SK-N-SH (cell line): ENCODE measurements at regions not wholly inside any gene's neighbourhood (a gene's known extent, or its start where the extent isn't known, plus 50 kb on each side); places are given as distances from the start of the nearest gene placed in this dataset.

Source experiments
- CTCF ChIA-PET: fragments of 300-600, 350-600 bp; formaldehyde crosslinking; extraction: SDS; loops from one replicate; lab custom pipeline; 2021; lab: Yijun Ruan, JAX
- POLR2A ChIA-PET: fragments of 350-600 bp; sonication (Branson Sonifier 250); formaldehyde crosslinking; extraction: SDS; loops from one replicate; lab custom pipeline; 2020; ENCODE audit warnings: antibody characterized with exemption, inconsistent platforms; lab: Yijun Ruan, JAX
- DNase-seq: peaks from one replicate; pipeline ENCODE4 v3.0.0; 2012
- H2AFZ ChIP-seq: fragments of 200-600 bp; sonication (generic); 2 replicates; pipeline ENCODE4 v1.8.1; 2016; ENCODE audit warnings: antibody characterized with exemption, mild to moderate bottlenecking, low read depth
- H3F3A ChIP-seq: fragments of 200-600 bp; sonication (generic); replicated peaks from 2 replicates; pipeline ENCODE3; 2016; ENCODE audit warnings: antibody characterized with exemption, mild to moderate bottlenecking; ENCODE audit not compliant: insufficient read depth
- H3K27ac ChIP-seq, 2 experiments: fragments of 200-500 bp in 1 of 2; fragments of 200-600 bp in 1 of 2; sonication (Bioruptor generic) in 1 of 2; sonication (generic), shearing (Covaris generic) in 1 of 2; 2 replicates each; pipeline versions ENCODE4 v1.5.1 to v1.6.1; 2014 to 2016; ENCODE audit warnings: low read depth in 2 of 2, inconsistent platforms in 1 of 2, low read length in 1 of 2, mild to moderate bottlenecking in 1 of 2, mixed read lengths in 1 of 2
- H3K27me3 ChIP-seq: fragments of 200-600 bp; sonication (generic), shearing (Covaris generic); 2 replicates; pipeline ENCODE4 v1.6.1; 2016; ENCODE audit warnings: mixed run types; ENCODE audit not compliant: insufficient read depth
- H3K36me3 ChIP-seq, 2 experiments: fragments of 200-500 bp in 1 of 2; fragments of 200-600 bp in 1 of 2; sonication (Bioruptor generic) in 1 of 2; sonication (generic) in 1 of 2; replicated peaks in 1 of 2; 2 replicates each; pipeline versions ENCODE3 to v1.5.1; 2014 to 2016; ENCODE audit warnings: low read length in 1 of 2, mild to moderate bottlenecking in 1 of 2; ENCODE audit not compliant: insufficient read depth in 2 of 2, control insufficient read depth in 1 of 2
- H3K4me1 ChIP-seq, 2 experiments: fragments of 200-500 bp in 1 of 2; fragments of 200-600 bp in 1 of 2; sonication (Bioruptor generic) in 1 of 2; sonication (generic), shearing (Covaris generic) in 1 of 2; 2 replicates each; pipeline versions ENCODE4 v1.5.1 to v1.6.1; 2014 to 2016; ENCODE audit warnings: low read depth in 1 of 2, low read length in 1 of 2, mixed run types in 1 of 2; ENCODE audit not compliant: insufficient read depth in 2 of 2, control insufficient read depth in 1 of 2
- H3K4me2 ChIP-seq: fragments of 200-600 bp; sonication (generic), shearing (Covaris generic); 2 replicates; pipeline ENCODE4 v1.6.1; 2017; ENCODE audit warnings: mixed run types
- H3K4me3 ChIP-seq, 2 experiments: fragments of 200-500 bp in 1 of 2; fragments of 200-600 bp in 1 of 2; sonication (Bioruptor generic) in 1 of 2; sonication (generic), shearing (Covaris generic) in 1 of 2; 2 replicates each; pipeline versions ENCODE4 v1.5.1 to v1.8.1; 2014 to 2016; ENCODE audit warnings: low read depth in 2 of 2, inconsistent platforms in 1 of 2, low read length in 1 of 2, mild to moderate bottlenecking in 1 of 2, mixed read lengths in 1 of 2, moderate library complexity in 1 of 2
- H3K79me2 ChIP-seq: fragments of 200-600 bp; sonication (generic); 2 replicates; pipeline ENCODE4 v1.8.1; 2017; ENCODE audit warnings: mild to moderate bottlenecking; ENCODE audit not compliant: insufficient read depth
- H3K9ac ChIP-seq: fragments of 200-600 bp; sonication (generic); 2 replicates; pipeline ENCODE4 v1.6.1; 2017; ENCODE audit warnings: mixed run types
- H3K9me2 ChIP-seq: fragments of 200-600 bp; sonication (generic); 2 replicates; pipeline ENCODE4 v1.6.1; 2017; ENCODE audit warnings: mixed run types
- H3K9me3 ChIP-seq: fragments of 200-600 bp; sonication (generic); 2 replicates; pipeline ENCODE4 v1.6.1; 2017; ENCODE audit warnings: mixed run types, mild to moderate bottlenecking, moderate library complexity
- H4K20me1 ChIP-seq: fragments of 200-600 bp; sonication (generic); 2 replicates; pipeline ENCODE4 v1.6.1; 2017; ENCODE audit warnings: mild to moderate bottlenecking, mixed run types; ENCODE audit not compliant: insufficient read depth
- CHD2 ChIP-seq: fragments of 150-350 bp; IDR thresholded peaks from 2 replicates; pipeline ENCODE4 v1.6.1; 2018; ENCODE audit warnings: low read length; ENCODE audit not compliant: partially characterized antibody
- EZH2phosphoT487 ChIP-seq: fragments of 200-600 bp; sonication (generic); IDR thresholded peaks from 2 replicates; pipeline ENCODE4 v1.6.1; 2017; ENCODE audit warnings: low read depth, mixed run types, mild to moderate bottlenecking, antibody characterized with exemption, moderate library complexity, borderline replicate concordance
- FOXJ3 ChIP-seq: sonication (generic); formaldehyde crosslinking; IDR thresholded peaks from 2 replicates; pipeline ENCODE4 v1.5.1; 2020; ENCODE audit warnings: mild to moderate bottlenecking, missing genetic modification reagents
- FOXM1 ChIP-seq: IDR thresholded peaks from 2 replicates; pipeline ENCODE4 v1.4.0; 2012; ENCODE audit warnings: low read depth, mild to moderate bottlenecking
- IRF3 ChIP-seq: fragments of 150-350 bp; IDR thresholded peaks from 2 replicates; pipeline ENCODE4 v1.6.1; 2016; ENCODE audit warnings: mild to moderate bottlenecking, low read depth, low read length
- JUND ChIP-seq: IDR thresholded peaks from 2 replicates; pipeline ENCODE4 v1.4.0; 2012
- MAX ChIP-seq: IDR thresholded peaks from 2 replicates; pipeline ENCODE4 v1.4.0; 2012; ENCODE audit warnings: low read depth
- MXI1 ChIP-seq: IDR thresholded peaks from 2 replicates; pipeline ENCODE4 v1.6.1; 2012; ENCODE audit warnings: mild to moderate bottlenecking, low read depth, low read length, improper control_type of control experiment
- NFIC ChIP-seq: IDR thresholded peaks from 2 replicates; pipeline ENCODE4 v1.4.0; 2012; ENCODE audit warnings: borderline replicate concordance
- NRF1 ChIP-seq: IDR thresholded peaks from 2 replicates; pipeline ENCODE4 v1.6.1; 2012; ENCODE audit warnings: low read depth, mild to moderate bottlenecking, low read length
- PBX3 ChIP-seq: IDR thresholded peaks from 2 replicates; pipeline ENCODE4; 2012
- POLR2AphosphoS5 ChIP-seq: IDR thresholded peaks from 2 replicates; pipeline ENCODE4 v1.6.1; 2012; ENCODE audit warnings: low read depth, low read length
- RFX5 ChIP-seq: IDR thresholded peaks from 2 replicates; pipeline ENCODE4 v1.6.1; 2012; ENCODE audit warnings: mild to moderate bottlenecking, improper control_type of control experiment, low read length
- SIN3A ChIP-seq: IDR thresholded peaks from 2 replicates; pipeline ENCODE4 v1.6.1; 2012; ENCODE audit warnings: low read depth, mild to moderate bottlenecking, low read length, moderate library complexity, borderline replicate concordance
- SMC3 ChIP-seq: IDR thresholded peaks from 2 replicates; pipeline ENCODE4 v1.6.1; 2012; ENCODE audit warnings: low read depth, low read length, improper control_type of control experiment
- TCF12 ChIP-seq: IDR thresholded peaks from 2 replicates; pipeline ENCODE4 v1.4.0; 2012
- USF2 ChIP-seq: fragments of 150-350 bp; IDR thresholded peaks from 2 replicates; pipeline ENCODE4 v1.6.1; 2017; ENCODE audit warnings: antibody characterized with exemption, low read length, low read depth, borderline replicate concordance
- YY1 ChIP-seq: IDR thresholded peaks from 2 replicates; pipeline ENCODE4 v1.4.0; 2012; ENCODE audit warnings: low read depth, mild to moderate bottlenecking
- WGBS: methylation state at CpG from one replicate; pipeline ENCODE4 v1.1.6; 2017; ENCODE audit warnings: low lambda C conversion rate; 5-methylcytosine and 5-hydroxymethylcytosine counted together
- TF ChIP-seq, protein P1 (sequence below): fragments of 200-600 bp; sonication (generic); IDR thresholded peaks from 2 replicates; pipeline ENCODE4 v1.6.1; 2017; ENCODE audit warnings: antibody characterized with exemption, mild to moderate bottlenecking, moderate library complexity

DNA sequence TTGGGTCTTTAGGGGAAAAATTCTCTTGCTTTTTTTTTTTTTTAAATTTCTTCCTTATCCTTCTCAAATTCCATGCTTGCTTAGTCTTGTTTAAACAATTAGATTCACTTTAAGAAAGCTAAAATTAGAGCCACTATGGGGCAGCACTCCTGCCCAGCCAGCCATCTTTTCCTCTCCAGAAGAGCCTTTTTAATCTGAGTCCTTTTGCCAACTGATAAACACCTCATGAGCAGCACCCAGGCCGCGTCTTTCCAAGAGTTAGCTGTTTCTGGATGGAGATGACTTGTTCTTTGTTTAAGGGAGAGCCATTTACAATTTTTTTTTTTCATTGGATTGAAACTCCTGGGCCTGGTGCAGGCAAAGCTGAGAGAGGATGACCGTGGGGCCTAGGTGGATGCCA is 53.3 kb upstream of the TSPAN2 start:
- Histone ChIP-seq H3K4me1 (peaks cover 0 to 5% of the 10 kb centered on the region in 2 experiments; a peak in 1 of 4 replicates), H3K27ac (peak overlapping the region in 1 of 2 experiments; percentile 41; a peak in 3 of 4 replicates), H3K9me2 (no peaks in the 10 kb centered on the region), H3K4me2 (no peak overlapping the region), H3K36me3 (no peaks in the 10 kb centered on the region), H3K27me3 (no peaks in the 10 kb centered on the region), H3K9me3 (no peaks in the 10 kb centered on the region), H3K79me2 (no peaks in the 10 kb centered on the region), H3F3A (peaks cover 13% of the 10 kb centered on the region), H3K4me3 (no peak overlapping the region), H2AFZ (peak overlapping the region; percentile 63; the same call in 1 of the 2 replicates), H3K9ac (peak overlapping the region; percentile 13; the same call in 1 of the 2 replicates)
- CTCF ChIA-PET = interaction anchor here (0.6 to 8.7 kb wide), 6 partner anchors 132 to 452 kb away, joined by 3 to 280 read pairs (median 26); no protein-coding TSS in a partner anchor
- POLR2A ChIA-PET = no interaction called here
- WGBS = 100% methylated on average over 3 of the region's 3 CpGs
- no peak for DNase-seq
- TF ChIP-seq, protein P1, sequence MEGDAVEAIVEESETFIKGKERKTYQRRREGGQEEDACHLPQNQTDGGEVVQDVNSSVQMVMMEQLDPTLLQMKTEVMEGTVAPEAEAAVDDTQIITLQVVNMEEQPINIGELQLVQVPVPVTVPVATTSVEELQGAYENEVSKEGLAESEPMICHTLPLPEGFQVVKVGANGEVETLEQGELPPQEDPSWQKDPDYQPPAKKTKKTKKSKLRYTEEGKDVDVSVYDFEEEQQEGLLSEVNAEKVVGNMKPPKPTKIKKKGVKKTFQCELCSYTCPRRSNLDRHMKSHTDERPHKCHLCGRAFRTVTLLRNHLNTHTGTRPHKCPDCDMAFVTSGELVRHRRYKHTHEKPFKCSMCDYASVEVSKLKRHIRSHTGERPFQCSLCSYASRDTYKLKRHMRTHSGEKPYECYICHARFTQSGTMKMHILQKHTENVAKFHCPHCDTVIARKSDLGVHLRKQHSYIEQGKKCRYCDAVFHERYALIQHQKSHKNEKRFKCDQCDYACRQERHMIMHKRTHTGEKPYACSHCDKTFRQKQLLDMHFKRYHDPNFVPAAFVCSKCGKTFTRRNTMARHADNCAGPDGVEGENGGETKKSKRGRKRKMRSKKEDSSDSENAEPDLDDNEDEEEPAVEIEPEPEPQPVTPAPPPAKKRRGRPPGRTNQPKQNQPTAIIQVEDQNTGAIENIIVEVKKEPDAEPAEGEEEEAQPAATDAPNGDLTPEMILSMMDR = peak; percentile 47
- 0 out of 2 replicates have a peak, but pooled peaks have one; percentile 39 for TF ChIP-seq YY1
- no peak for TF ChIP-seq SIN3A
- TF ChIP-seq, all 33 proteins: peak for 2
- H4K20me1 ChIP-seq = no peaks in the 10 kb centered on the region

GRCh38 chr1:115141145-115141454 is 51.8 kb upstream of the TSPAN2 start:
- peaks cover 14% of the 10 kb centered on the region for H3F3A ChIP-seq
- no peak overlapping the region for H2AFZ ChIP-seq
- H3K9ac ChIP-seq = no peak overlapping the region; the same call in 1 of the 2 replicates
- no peaks in the 10 kb centered on the region for H3K36me3 ChIP-seq
- H3K79me2 ChIP-seq = no peaks in the 10 kb centered on the region
- H3K4me1 ChIP-seq = peaks cover under 1 to 5% of the 10 kb centered on the region in 2 experiments; a peak in 2 of 4 replicates
- no peaks in the 10 kb centered on the region for H3K27me3 ChIP-seq
- no peak overlapping the region for H3K4me2 ChIP-seq
- H3K27ac ChIP-seq = no peak overlapping the region
- no peak overlapping the region for H3K4me3 ChIP-seq
- no peaks in the 10 kb centered on the region for H4K20me1 ChIP-seq
- DNase-seq = no peak
- TF ChIP-seq NRF1 = no peak
- no peak for TF ChIP-seq JUND
- TF ChIP-seq TCF12 = no peak
- TF ChIP-seq MXI1 = no peak
- no peak for TF ChIP-seq CHD2
- no peak for TF ChIP-seq POLR2AphosphoS5
- no peak for TF ChIP-seq MAX
- no peak for TF ChIP-seq EZH2phosphoT487
- no peak for TF ChIP-seq SMC3
- TF ChIP-seq FOXM1 = no peak
- TF ChIP-seq FOXJ3 (CRISPR knock-in tag) = no peak
- no peak for TF ChIP-seq USF2
- TF ChIP-seq SIN3A = no peak
- no peak for TF ChIP-seq PBX3
- no peak for TF ChIP-seq RFX5
- TF ChIP-seq NFIC = no peak
- no peak for TF ChIP-seq IRF3
- H3K9me2 ChIP-seq = no peaks in the 10 kb centered on the region
- CTCF ChIA-PET = interaction anchor here (0.7 to 8.7 kb wide), 6 partner anchors 133 to 453 kb away, joined by 3 to 280 read pairs (median 26); no protein-coding TSS in a partner anchor
- POLR2A ChIA-PET = no interaction called here
- H3K9me3 ChIP-seq = no peaks in the 10 kb centered on the region
